B cell (primary cell): ENCODE measurements at regions not wholly inside any gene's neighbourhood (a gene's known extent, or its start where the extent isn't known, plus 50 kb on each side); places are given as distances from the start of the nearest gene placed in this dataset.

Experiments used
- ATAC-seq: fragments of 200-7000 bp; cut with Tn5 transposase; one replicate; pipeline ENCODE4 v1.10.0; 2021; ENCODE audit warnings: low read depth, mild to moderate bottlenecking, moderate number of reproducible peaks, moderate library complexity
- CTCF ChIA-PET: fragments of 350-600 bp; sonication (Branson Sonifier 250); formaldehyde crosslinking; loops from one replicate; lab custom pipeline; 2021; ENCODE audit warnings: antibody characterized with exemption, inconsistent platforms; lab: Charles Lee
- POLR2A ChIA-PET: fragments of 350-600 bp; sonication (Branson Sonifier 250); formaldehyde crosslinking; loops from one replicate; lab custom pipeline; 2021; ENCODE audit warnings: antibody characterized with exemption; lab: Charles Lee
- DNase-seq: peaks from one replicate; pipeline ENCODE4 v3.0.0; 2013
- H2AFZ ChIP-seq: 2 replicates; pipeline ENCODE4 v1.6.1; 2012; ENCODE audit warnings: mild to moderate bottlenecking, low read depth, low read length; ENCODE audit not compliant: insufficient read depth, poor library complexity, severe bottlenecking
- H3K27ac ChIP-seq, 2 donors: 1 replicate in 1 of 2; 2 replicates in 1 of 2; pipeline ENCODE4 v1.5.1; 2012 to 2013; ENCODE audit warnings: low read length in 2 of 2, mild to moderate bottlenecking in 2 of 2, moderate library complexity in 1 of 2
- H3K27me3 ChIP-seq, 4 experiments: fragments of 200-600 bp in 1 of 4; sonication (generic) in 1 of 4; replicated peaks in 1 of 4; 1 replicate in 2 of 4; 2 replicates in 2 of 4; pipeline versions ENCODE4 v1.6.1 to v1.7.0; 2013 to 2016; ENCODE audit warnings: low read length in 3 of 4, mild to moderate bottlenecking in 2 of 4, mixed read lengths in 1 of 4, moderate library complexity in 1 of 4; ENCODE audit not compliant: insufficient read depth in 4 of 4, control insufficient read depth in 3 of 4; ENCODE audit errors: control extremely low read depth in 1 of 4
- H3K36me3 ChIP-seq, 2 experiments: replicated peaks in 1 of 2; 1 replicate in 1 of 2; 2 replicates in 1 of 2; pipeline versions ENCODE4 v1.6.1 to v1.7.1; 2013; ENCODE audit warnings: low read length in 1 of 2; ENCODE audit not compliant: insufficient read depth in 2 of 2, control insufficient read depth in 1 of 2; ENCODE audit errors: control extremely low read depth in 1 of 2, extremely low read depth in 1 of 2
- H3K4me1 ChIP-seq, 2 donors: fragments of 200-600 bp in 1 of 2; sonication (generic) in 1 of 2; 1 replicate in 1 of 2; 2 replicates in 1 of 2; pipeline versions ENCODE4 v1.5.1 to v1.6.1; 2013 to 2017; ENCODE audit warnings: low read length in 2 of 2; ENCODE audit not compliant: control insufficient read depth in 2 of 2, insufficient read depth in 2 of 2
- H3K4me2 ChIP-seq: replicated peaks from 2 replicates; pipeline ENCODE3; 2012; ENCODE audit warnings: mild to moderate bottlenecking, low read depth, low read length; ENCODE audit not compliant: poor library complexity, severe bottlenecking
- H3K4me3 ChIP-seq, 5 experiments: fragments of 200-600 bp in 1 of 5; sonication (generic) in 1 of 5; 1 replicate in 3 of 5; 2 replicates in 2 of 5; pipeline versions ENCODE4 v1.5.1 to v1.7.0; 2011 to 2016; ENCODE audit warnings: low read length in 4 of 5, mild to moderate bottlenecking in 4 of 5, low read depth in 2 of 5, control low read depth in 1 of 5, moderate library complexity in 1 of 5; ENCODE audit not compliant: insufficient read depth in 1 of 5; ENCODE audit errors: control extremely low read depth in 1 of 5, extremely low read depth in 1 of 5
- H3K79me2 ChIP-seq: fragments of 200-600 bp; sonication (generic); one replicate; pipeline ENCODE4 v1.6.0; 2016; ENCODE audit warnings: low read length; ENCODE audit not compliant: control insufficient read depth, insufficient read depth
- H3K9ac ChIP-seq: fragments of 200-600 bp; sonication (generic); 2 replicates; pipeline ENCODE4 v1.6.1; 2017; ENCODE audit warnings: mild to moderate bottlenecking, low read length, moderate library complexity
- H3K9me3 ChIP-seq, 3 donors: one replicate each; pipeline versions ENCODE4 v1.6.1 to v1.7.1; 2013; ENCODE audit warnings: low read length in 2 of 3; ENCODE audit not compliant: control insufficient read depth in 2 of 3, insufficient read depth in 1 of 3; ENCODE audit errors: control extremely low read depth in 1 of 3
- H4K20me1 ChIP-seq: 2 replicates; pipeline ENCODE4 v1.6.0; 2012; ENCODE audit warnings: mild to moderate bottlenecking, low read length; ENCODE audit not compliant: insufficient read depth, control insufficient read depth, poor library complexity, severe bottlenecking
- H3K27ac Mint-ChIP-seq: one replicate; pipeline ENCODE4 v1.8.0; 2021; ENCODE audit warnings: mixed read lengths
- H3K27me3 Mint-ChIP-seq: one replicate; pipeline ENCODE4 v1.8.0; 2021; ENCODE audit warnings: mixed read lengths
- H3K4me1 Mint-ChIP-seq: one replicate; pipeline ENCODE4 v1.8.0; 2021; ENCODE audit warnings: mixed read lengths
- H3K4me3 Mint-ChIP-seq: one replicate; pipeline ENCODE4 v1.8.0; 2021; ENCODE audit warnings: mixed read lengths
- H3K9me3 Mint-ChIP-seq: one replicate; pipeline ENCODE4 v1.8.0; 2022; ENCODE audit warnings: mixed read lengths; ENCODE audit not compliant: insufficient read depth
- EZH2 ChIP-seq: IDR thresholded peaks from 2 replicates; pipeline ENCODE4 v1.6.1; 2012; ENCODE audit warnings: borderline replicate concordance, low read depth, mild to moderate bottlenecking, moderate library complexity, low read length; ENCODE audit not compliant: insufficient read depth, poor library complexity, severe bottlenecking
- WGBS: methylation state at CpG from one replicate; pipeline ENCODE4 v1.1.5; 2013; ENCODE audit warnings: missing lambda C conversion rate; ENCODE audit not compliant: insufficient coverage; 5-methylcytosine and 5-hydroxymethylcytosine counted together
- intact Hi-C: fragments of 100-400 bp; cut with micrococcal nuclease; formaldehyde crosslinking; loops from one replicate; pipeline ENCODE4 v1.10.0; 2022
- TF ChIP-seq, protein P1 (sequence below): fragments of 200-600 bp; IDR thresholded peaks from one replicate; pipeline ENCODE4 v1.8.0; 2022; ENCODE audit warnings: antibody characterized with exemption, mild to moderate bottlenecking

DNA sequence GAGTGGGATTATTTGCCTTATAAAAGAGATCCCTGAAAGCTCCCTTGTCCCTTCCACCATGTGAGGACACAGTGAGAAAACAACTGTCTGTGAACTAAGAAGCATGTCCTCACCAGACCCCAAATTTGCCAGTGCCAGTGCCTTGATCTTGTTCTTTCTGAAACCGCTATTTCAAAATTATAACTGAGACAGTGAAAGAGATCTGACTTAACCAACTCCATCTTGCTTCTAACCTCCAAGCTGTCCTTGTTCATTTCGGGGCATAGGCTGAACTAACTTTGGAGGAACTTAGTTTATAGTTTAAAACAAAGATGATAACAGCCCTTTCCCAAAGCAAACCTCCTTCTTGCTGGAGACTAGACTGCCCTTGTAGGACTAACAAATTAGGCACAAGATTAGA is 563.9 kb downstream of the ADCYAP1 start:
- ChIA-PET CTCF (interaction anchor here (0.8 kb wide), 1 partner anchor 8 kb away, joined by 3 read pairs; no protein-coding TSS in a partner anchor), POLR2A (no interaction called here)
- no peaks in the 10 kb centered on the region for H3K27me3 Mint-ChIP-seq
- H3K4me2 ChIP-seq, result no peak overlapping the region
- no peak for ATAC-seq
- H4K20me1 ChIP-seq, result no peaks in the 10 kb centered on the region
- no peak overlapping the region for H3K4me3 Mint-ChIP-seq
- no peak overlapping the region for H3K27ac ChIP-seq
- no peaks in the 10 kb centered on the region for H3K27me3 ChIP-seq
- H3K79me2 ChIP-seq, result no peaks in the 10 kb centered on the region
- H3K4me1 ChIP-seq, result no peaks in the 10 kb centered on the region
- H3K27ac Mint-ChIP-seq, result no peak overlapping the region
- WGBS, result no CpG with 5 or more reads among the region's 2 CpGs
- H3K9ac ChIP-seq, result no peak overlapping the region
- H3K4me1 Mint-ChIP-seq, result no peaks in the 10 kb centered on the region
- no peak overlapping the region for H2AFZ ChIP-seq
- no peaks in the 10 kb centered on the region for H3K36me3 ChIP-seq
- no peak for DNase-seq
- H3K9me3 ChIP-seq, result no peaks in the 10 kb centered on the region
- intact Hi-C loops, result no loop called here
- H3K4me3 ChIP-seq, result no peak overlapping the region
- TF ChIP-seq, protein P1, sequence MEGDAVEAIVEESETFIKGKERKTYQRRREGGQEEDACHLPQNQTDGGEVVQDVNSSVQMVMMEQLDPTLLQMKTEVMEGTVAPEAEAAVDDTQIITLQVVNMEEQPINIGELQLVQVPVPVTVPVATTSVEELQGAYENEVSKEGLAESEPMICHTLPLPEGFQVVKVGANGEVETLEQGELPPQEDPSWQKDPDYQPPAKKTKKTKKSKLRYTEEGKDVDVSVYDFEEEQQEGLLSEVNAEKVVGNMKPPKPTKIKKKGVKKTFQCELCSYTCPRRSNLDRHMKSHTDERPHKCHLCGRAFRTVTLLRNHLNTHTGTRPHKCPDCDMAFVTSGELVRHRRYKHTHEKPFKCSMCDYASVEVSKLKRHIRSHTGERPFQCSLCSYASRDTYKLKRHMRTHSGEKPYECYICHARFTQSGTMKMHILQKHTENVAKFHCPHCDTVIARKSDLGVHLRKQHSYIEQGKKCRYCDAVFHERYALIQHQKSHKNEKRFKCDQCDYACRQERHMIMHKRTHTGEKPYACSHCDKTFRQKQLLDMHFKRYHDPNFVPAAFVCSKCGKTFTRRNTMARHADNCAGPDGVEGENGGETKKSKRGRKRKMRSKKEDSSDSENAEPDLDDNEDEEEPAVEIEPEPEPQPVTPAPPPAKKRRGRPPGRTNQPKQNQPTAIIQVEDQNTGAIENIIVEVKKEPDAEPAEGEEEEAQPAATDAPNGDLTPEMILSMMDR, result no peak
- TF ChIP-seq EZH2, result no peak
- H3K9me3 Mint-ChIP-seq, result peaks cover 3% of the 10 kb centered on the region

DNA sequence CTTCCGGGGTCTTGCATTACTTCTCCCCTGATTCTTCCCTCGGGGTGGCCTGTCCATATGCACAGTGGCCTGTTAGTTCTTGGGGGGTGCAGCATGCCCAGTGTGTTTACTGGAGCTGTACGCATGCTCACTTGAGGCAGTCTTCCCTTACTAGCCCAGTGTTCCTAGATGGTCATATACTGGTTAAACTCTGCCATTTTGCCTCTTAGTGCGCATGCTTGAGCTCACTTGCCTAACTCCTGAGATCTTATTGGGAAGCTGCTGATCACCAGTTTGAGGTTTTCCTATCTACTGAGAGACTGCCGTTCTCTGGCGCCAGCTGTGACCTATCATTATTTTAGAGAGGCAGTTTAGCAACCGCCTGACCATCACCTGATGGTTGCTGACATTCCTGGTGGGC is 571.2 kb downstream of the ADCYAP1 start:
- intact Hi-C loops, result no loop called here
- Histone ChIP-seq H3K27me3 (no peaks in the 10 kb centered on the region), H3K4me3 (no peak overlapping the region), H4K20me1 (no peaks in the 10 kb centered on the region), H3K9me3 (peaks cover 0 to 4% (median 0%) of the 10 kb centered on the region in 3 donors), H2AFZ (no peak overlapping the region), H3K27ac (no peak overlapping the region), H3K4me2 (no peak overlapping the region), H3K4me1 (no peaks in the 10 kb centered on the region), H3K9ac (no peak overlapping the region), H3K36me3 (no peaks in the 10 kb centered on the region), H3K79me2 (no peaks in the 10 kb centered on the region)
- TF ChIP-seq, protein P1, result no peak
- no peak for TF ChIP-seq EZH2
- no peak overlapping the region for H3K27ac Mint-ChIP-seq
- no peak overlapping the region for H3K4me3 Mint-ChIP-seq
- no peaks in the 10 kb centered on the region for H3K4me1 Mint-ChIP-seq
- no peak for DNase-seq
- ChIA-PET POLR2A (no interaction called here), CTCF (no interaction called here)
- WGBS, result 100% methylated on average over 5 of the region's 7 CpGs
- H3K9me3 Mint-ChIP-seq, result no peaks in the 10 kb centered on the region
- H3K27me3 Mint-ChIP-seq, result no peaks in the 10 kb centered on the region
- ATAC-seq, result no peak
